ENCODE measurements at regions not wholly inside any gene's neighbourhood (a gene's known extent, or its start where the extent isn't known, plus 50 kb on each side); places are given as distances from the start of the nearest gene placed in this dataset.
"Not testable (repeated sequence)": the region's sequence is repeated elsewhere in the genome, so short reads cannot be mapped to it uniquely, and the experiment has no call there.

DNA sequence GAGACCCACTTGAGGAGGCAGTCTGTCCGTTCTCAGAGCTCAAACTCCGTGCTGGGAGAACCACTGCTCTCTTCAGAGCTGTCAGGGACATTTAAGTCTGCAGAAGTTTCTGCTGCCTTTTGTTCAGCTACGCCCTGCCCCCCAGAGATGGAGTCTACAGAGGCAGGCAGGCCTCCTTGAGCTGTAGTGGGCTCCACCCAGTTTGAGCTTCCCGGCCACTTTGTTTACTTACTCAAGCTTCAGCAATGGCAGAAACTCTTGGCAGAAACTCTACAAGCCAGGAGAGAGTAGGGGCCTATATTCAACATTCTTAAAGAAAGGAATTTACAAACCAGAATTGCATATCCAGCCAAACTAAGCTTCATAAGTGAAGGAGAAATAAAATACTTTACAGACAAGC, 125.2 kb upstream of the RGS6 start:
- H3K4me3 ChIP-seq (ENCODE audit: low read length); H3K9me3 ChIP-seq (replicated peaks; ENCODE audit: low read length); H3K27me3 ChIP-seq (ENCODE audit: control insufficient read depth, insufficient read depth, low read length); H3K9ac ChIP-seq (ENCODE audit: low read depth, low read length); H3K36me3 ChIP-seq (ENCODE audit: insufficient read depth, low read length); H3K4me2 ChIP-seq (ENCODE audit: low read length): not testable (repeated sequence)
- H3K4me1 ChIP-seq (ENCODE audit: control insufficient read depth, insufficient read depth, low read length), result peaks cover 10% of the 10 kb centered on the region

- H3K36me3 ChIP-seq (ENCODE audit: insufficient read depth, low read length), result not testable (repeated sequence)
Measured at GRCh38 chr14:71810800-71811199, 121.4 kb upstream of the RGS6 start.

GRCh38 chr14:71812693-71813092, 119.5 kb upstream of the RGS6 start:
- Histone ChIP-seq H3K4me1 (ENCODE audit: control insufficient read depth, insufficient read depth, low read length) (no peaks in the 10 kb centered on the region), H3K9me3 (replicated peaks; ENCODE audit: low read length) (no peaks in the 10 kb centered on the region), H3K4me2 (ENCODE audit: low read length) (no peak overlapping the region), H3K4me3 (ENCODE audit: low read length) (no peak overlapping the region), H3K9ac (ENCODE audit: low read depth, low read length) (no peak overlapping the region), H3K36me3 (ENCODE audit: insufficient read depth, low read length) (no peaks in the 10 kb centered on the region), H3K27me3 (ENCODE audit: control insufficient read depth, insufficient read depth, low read length) (peaks cover 7% of the 10 kb centered on the region)

More at GRCh38 chr14:71810800-71811199, 121.4 kb upstream of the RGS6 start:
- not testable (repeated sequence) for H3K4me2 ChIP-seq (ENCODE audit: low read length); H3K27me3 ChIP-seq (ENCODE audit: control insufficient read depth, insufficient read depth, low read length); H3K4me3 ChIP-seq (ENCODE audit: low read length); H3K9me3 ChIP-seq (replicated peaks; ENCODE audit: low read length); H3K9ac ChIP-seq (ENCODE audit: low read depth, low read length); H3K4me1 ChIP-seq (ENCODE audit: control insufficient read depth, insufficient read depth, low read length)

DNA sequence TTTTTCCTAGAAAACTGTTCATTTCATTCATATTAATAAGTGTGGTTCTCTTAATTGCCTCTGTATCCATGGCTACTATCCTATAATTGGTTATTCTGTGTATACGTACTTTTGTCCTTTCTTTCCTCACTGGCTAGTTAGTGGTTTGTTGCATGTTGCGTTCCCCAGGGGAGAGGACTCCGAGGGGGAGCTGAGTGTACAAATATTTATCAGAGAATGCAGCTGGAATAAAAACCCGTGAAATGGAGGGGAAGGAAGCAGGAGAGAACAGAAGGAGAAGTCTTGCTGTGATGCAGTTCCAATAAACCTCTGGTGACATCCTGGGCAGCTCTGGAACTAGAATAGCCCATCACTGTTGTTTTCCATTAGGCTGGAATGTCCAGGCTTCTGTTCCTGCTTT, 117.1 kb upstream of the RGS6 start:
- Histone ChIP-seq H3K9me3 (replicated peaks; ENCODE audit: low read length) (no peaks in the 10 kb centered on the region), H3K4me3 (ENCODE audit: low read length) (no peak overlapping the region), H3K4me1 (ENCODE audit: control insufficient read depth, insufficient read depth, low read length) (no peaks in the 10 kb centered on the region), H3K27me3 (ENCODE audit: control insufficient read depth, insufficient read depth, low read length) (peaks cover 7% of the 10 kb centered on the region), H3K36me3 (ENCODE audit: insufficient read depth, low read length) (no peaks in the 10 kb centered on the region), H3K9ac (ENCODE audit: low read depth, low read length) (no peak overlapping the region), H3K4me2 (ENCODE audit: low read length) (no peak overlapping the region)

DNA sequence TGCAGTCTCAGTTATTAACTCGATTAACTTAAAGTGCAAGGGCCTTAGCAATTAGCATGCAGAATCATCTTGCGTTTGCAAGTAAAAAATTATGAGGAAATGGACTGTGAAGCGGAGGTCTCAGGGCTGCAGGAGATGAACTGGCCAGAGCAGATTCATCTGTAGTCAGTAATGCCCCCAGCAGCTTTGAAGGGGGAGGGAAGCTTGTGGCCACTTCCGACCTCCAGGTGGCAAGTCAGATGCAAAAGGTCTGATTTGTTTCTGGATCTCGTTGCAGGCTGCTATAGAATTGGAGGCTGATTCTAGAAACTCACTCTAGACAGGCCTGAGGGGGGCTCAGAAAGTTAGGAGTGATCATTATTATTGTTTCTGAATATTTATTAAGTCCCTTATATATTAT, 107.4 kb upstream of the RGS6 start:
- no peak overlapping the region for H3K4me2 ChIP-seq (ENCODE audit: low read length)
- no peaks in the 10 kb centered on the region for H3K9me3 ChIP-seq (replicated peaks; ENCODE audit: low read length)
- H3K4me3 ChIP-seq (ENCODE audit: low read length), result no peak overlapping the region
- no peaks in the 10 kb centered on the region for H3K36me3 ChIP-seq (ENCODE audit: insufficient read depth, low read length)
- peaks cover 3% of the 10 kb centered on the region for H3K27me3 ChIP-seq (ENCODE audit: control insufficient read depth, insufficient read depth, low read length)
- H3K4me1 ChIP-seq (ENCODE audit: control insufficient read depth, insufficient read depth, low read length), result no peaks in the 10 kb centered on the region
- H3K9ac ChIP-seq (ENCODE audit: low read depth, low read length), result no peak overlapping the region

- no peak overlapping the region for H3K4me3 ChIP-seq (ENCODE audit: low read length)
- H3K4me1 ChIP-seq (ENCODE audit: control insufficient read depth, insufficient read depth, low read length), result no peaks in the 10 kb centered on the region
- no peak overlapping the region for H3K4me2 ChIP-seq (ENCODE audit: low read length)
- H3K9me3 ChIP-seq (replicated peaks; ENCODE audit: low read length), result no peaks in the 10 kb centered on the region
- no peaks in the 10 kb centered on the region for H3K36me3 ChIP-seq (ENCODE audit: insufficient read depth, low read length)
- no peak overlapping the region for H3K9ac ChIP-seq (ENCODE audit: low read depth, low read length)
- H3K27me3 ChIP-seq (ENCODE audit: control insufficient read depth, insufficient read depth, low read length), result no peaks in the 10 kb centered on the region
Measured at GRCh38 chr14:71833476-71833875, 98.8 kb upstream of the RGS6 start.

DNA sequence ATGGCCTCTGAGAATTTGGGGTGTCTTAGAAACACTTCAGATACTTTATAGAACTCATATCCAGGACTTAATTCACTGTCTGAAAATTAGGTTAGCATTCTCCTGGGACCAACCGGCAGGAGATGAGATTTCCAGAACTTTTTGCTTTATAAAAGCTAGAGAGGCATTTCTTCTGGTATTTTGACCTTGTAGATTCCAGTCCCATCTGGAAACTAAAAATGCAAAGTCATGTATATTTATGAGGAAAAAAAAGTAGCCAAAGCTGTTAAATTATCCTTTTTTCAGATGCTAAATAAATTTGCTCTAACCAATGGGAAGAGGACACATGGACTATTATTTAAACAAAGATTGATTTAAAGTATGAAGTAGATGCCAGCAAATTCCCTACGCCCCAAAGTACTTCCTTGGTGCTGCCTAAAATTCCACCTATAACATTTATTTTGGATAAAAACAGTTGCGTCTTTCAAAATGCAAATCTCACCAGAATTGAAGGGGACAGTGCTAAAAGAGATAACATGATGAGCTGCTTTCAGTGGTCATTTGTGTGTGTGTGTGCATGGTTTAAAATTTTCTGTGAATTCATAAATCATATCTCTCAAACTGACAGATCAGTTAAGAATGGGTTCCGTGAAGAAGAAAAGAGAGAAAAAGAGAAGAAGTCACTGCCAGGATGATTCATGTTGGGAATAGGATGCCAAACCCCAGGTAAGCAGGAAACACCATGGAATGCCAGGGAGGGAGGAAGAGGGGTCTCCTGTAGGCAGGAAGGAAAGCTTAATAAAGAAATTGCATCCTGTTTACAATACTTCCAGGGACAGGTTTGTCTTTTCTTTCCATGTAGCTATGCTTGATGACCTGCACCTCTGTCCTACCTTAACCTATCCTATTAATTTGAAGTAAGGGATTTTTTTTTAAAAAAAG, 97.7 kb upstream of the RGS6 start:
- Histone ChIP-seq H3K9ac (ENCODE audit: low read depth, low read length) (no peak overlapping the region), H3K4me3 (ENCODE audit: low read length) (no peak overlapping the region), H3K4me1 (ENCODE audit: control insufficient read depth, insufficient read depth, low read length) (no peaks in the 10 kb centered on the region), H3K27me3 (ENCODE audit: control insufficient read depth, insufficient read depth, low read length) (no peaks in the 10 kb centered on the region), H3K9me3 (replicated peaks; ENCODE audit: low read length) (no peaks in the 10 kb centered on the region), H3K4me2 (ENCODE audit: low read length) (no peak overlapping the region), H3K36me3 (ENCODE audit: insufficient read depth, low read length) (no peaks in the 10 kb centered on the region)

DNA sequence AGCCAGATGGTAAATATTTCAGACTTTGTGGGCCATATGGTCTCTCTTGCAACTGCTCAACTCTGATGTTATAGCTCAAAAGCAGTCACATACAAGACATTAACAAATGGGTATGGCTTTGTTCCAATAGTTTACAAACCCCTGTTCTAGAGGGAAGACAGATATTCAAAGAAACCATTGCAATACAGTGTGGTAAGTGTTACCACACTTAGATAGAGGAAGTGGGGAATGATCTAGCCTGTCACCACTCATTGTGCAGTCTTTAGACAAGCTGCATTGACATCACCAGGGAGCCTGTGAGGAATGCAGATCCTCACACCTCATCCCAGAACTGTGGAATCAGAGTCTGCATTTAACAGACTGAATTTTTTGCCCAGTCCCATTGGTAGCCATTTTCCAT, 80.0 kb upstream of the RGS6 start:
- Histone ChIP-seq H3K4me1 (ENCODE audit: control insufficient read depth, insufficient read depth, low read length) (no peaks in the 10 kb centered on the region), H3K9me3 (replicated peaks; ENCODE audit: low read length) (no peaks in the 10 kb centered on the region), H3K4me3 (ENCODE audit: low read length) (no peak overlapping the region), H3K36me3 (ENCODE audit: insufficient read depth, low read length) (no peaks in the 10 kb centered on the region), H3K4me2 (ENCODE audit: low read length) (no peak overlapping the region), H3K9ac (ENCODE audit: low read depth, low read length) (no peak overlapping the region), H3K27me3 (ENCODE audit: control insufficient read depth, insufficient read depth, low read length) (peaks cover 4% of the 10 kb centered on the region)

DNA sequence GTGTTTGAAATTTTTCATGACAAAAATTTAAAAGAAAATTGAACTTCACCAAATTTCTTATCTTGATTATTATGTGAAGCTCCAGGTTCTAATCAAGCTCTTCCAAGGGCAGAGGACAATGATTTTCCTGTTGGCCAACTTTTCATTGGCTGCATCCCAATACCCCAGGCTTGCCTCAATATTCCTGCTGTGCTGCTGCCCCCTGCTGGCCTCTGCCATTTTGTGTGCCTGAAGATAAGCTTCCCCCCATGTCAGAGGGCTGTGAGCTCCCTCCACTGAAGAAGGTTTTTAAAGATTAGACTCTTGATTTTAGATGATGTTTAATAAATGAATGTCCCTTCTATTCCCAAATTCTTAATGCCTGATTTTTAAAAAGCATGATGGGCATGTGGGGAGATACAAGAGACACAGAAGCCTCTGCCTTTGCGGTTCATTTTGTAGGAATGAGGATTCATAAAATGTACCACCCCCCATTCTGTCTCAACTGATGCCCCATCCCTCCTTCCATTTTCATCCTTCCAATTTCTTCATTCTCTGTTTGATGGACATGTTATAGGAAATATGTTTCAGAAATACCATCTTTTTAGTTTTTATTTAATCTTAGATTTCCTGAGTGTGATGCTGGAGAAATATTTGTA, 76.7 kb upstream of the RGS6 start:
- Histone ChIP-seq H3K9me3 (replicated peaks; ENCODE audit: low read length) (no peaks in the 10 kb centered on the region), H3K4me1 (ENCODE audit: control insufficient read depth, insufficient read depth, low read length) (no peaks in the 10 kb centered on the region), H3K4me3 (ENCODE audit: low read length) (no peak overlapping the region), H3K9ac (ENCODE audit: low read depth, low read length) (no peak overlapping the region), H3K36me3 (ENCODE audit: insufficient read depth, low read length) (no peaks in the 10 kb centered on the region), H3K4me2 (ENCODE audit: low read length) (no peak overlapping the region), H3K27me3 (ENCODE audit: control insufficient read depth, insufficient read depth, low read length) (no peaks in the 10 kb centered on the region)

GRCh38 chr14:71856199-71856919, 75.9 kb upstream of the RGS6 start:
- no peaks in the 10 kb centered on the region for H3K9me3 ChIP-seq (replicated peaks; ENCODE audit: low read length)
- H3K36me3 ChIP-seq (ENCODE audit: insufficient read depth, low read length), result no peaks in the 10 kb centered on the region
- H3K27me3 ChIP-seq (ENCODE audit: control insufficient read depth, insufficient read depth, low read length), result no peaks in the 10 kb centered on the region
- H3K4me1 ChIP-seq (ENCODE audit: control insufficient read depth, insufficient read depth, low read length), result no peaks in the 10 kb centered on the region
- no peak overlapping the region for H3K9ac ChIP-seq (ENCODE audit: low read depth, low read length)
- no peak overlapping the region for H3K4me3 ChIP-seq (ENCODE audit: low read length)
- H3K4me2 ChIP-seq (ENCODE audit: low read length), result no peak overlapping the region

DNA sequence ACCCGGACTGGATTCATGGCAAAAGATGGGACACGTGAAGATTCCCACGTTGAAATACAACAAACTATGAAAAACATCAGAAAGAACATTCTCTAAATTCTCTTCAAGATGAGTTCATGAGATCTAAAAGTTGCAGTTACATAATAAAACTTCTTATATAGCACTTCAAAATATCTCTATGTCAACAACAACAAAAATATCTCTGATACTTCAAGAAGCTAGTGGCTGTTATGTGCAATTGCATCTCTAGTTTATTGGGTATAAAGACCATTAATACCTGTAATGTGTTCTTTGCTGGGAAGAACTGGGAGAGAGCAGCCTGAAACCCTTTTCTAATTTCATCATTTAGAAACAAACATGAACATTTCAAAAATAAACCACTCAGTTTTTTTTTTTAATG, 69.2 kb upstream of the RGS6 start:
- H3K9ac ChIP-seq (ENCODE audit: low read depth, low read length), result no peak overlapping the region
- H3K27me3 ChIP-seq (ENCODE audit: control insufficient read depth, insufficient read depth, low read length), result peaks cover 3% of the 10 kb centered on the region
- H3K4me2 ChIP-seq (ENCODE audit: low read length), result no peak overlapping the region
- no peaks in the 10 kb centered on the region for H3K9me3 ChIP-seq (replicated peaks; ENCODE audit: low read length)
- no peak overlapping the region for H3K4me3 ChIP-seq (ENCODE audit: low read length)
- no peaks in the 10 kb centered on the region for H3K36me3 ChIP-seq (ENCODE audit: insufficient read depth, low read length)
- no peaks in the 10 kb centered on the region for H3K4me1 ChIP-seq (ENCODE audit: control insufficient read depth, insufficient read depth, low read length)

All from skeletal muscle satellite cell (primary cell).